Posterior vena cava (tissue), 2 donors: ENCODE measurements at regions not wholly inside any gene's neighbourhood (a gene's known extent, or its start where the extent isn't known, plus 50 kb on each side); places are given as distances from the start of the nearest gene placed in this dataset.
A peak's percentile ranks its signal among the peaks of the same experiment; 100 is the strongest.
"Not testable (repeated sequence)": the region's sequence is repeated elsewhere in the genome, so short reads cannot be mapped to it uniquely, and the experiment has no call there.

Source experiments
- DNase-seq: peaks from one replicate; pipeline ENCODE4 v3.0.0-alpha.2; 2020; ENCODE audit warnings: low spot score
- intact Hi-C, 2 donors: fragments of 100-400 bp; cut with DNase I; formaldehyde crosslinking; loops; one replicate each; pipeline versions ENCODE4 v1.14.1 to v1.14.2; 2022 to 2023
- donor health status: DM: yes; HTN: yes; CAD: no.
- donor health status: DM: yes; HTN: yes; CAD: no.

DNA sequence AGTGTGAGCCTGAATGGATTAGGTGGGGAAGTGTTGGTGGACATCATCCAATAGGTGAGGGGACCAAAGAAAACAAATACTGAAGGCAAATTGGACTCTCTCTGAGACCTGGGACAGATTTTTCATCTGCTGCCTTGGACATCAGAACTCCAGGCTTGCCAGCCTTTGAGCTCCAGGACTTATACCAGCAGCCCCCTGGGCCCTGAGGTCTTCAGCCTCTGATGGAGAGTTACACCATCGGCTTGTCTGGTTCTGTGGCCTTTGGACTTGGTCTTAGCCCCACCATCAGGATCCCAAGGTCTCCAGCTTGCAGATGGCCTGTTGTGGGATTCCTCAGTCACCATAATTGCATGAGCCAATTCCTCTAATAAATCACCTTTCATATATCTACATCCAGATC, 80.8 kb upstream of the SLC8A3 start:
- intact Hi-C loops = no loop called here
- DNase-seq = peak; percentile 60

DNA sequence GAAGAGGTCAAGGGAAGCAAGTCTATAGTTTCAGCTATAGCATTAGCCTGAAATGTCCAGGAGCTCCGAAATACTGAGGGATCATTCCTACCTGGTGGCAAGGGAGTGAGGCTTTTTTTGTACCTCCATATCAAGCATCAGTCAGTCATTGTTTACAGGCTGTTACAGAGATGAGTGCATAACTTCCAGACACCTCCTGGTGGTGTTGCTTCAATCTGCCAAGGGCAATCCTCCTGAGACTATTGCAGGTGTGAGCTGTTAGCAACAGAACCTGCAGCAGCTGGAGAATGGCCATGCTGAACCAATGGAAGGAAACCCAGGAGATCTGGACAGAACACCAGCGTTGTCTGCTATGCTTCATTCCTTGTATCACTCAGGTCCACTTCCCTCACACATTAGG, 80.0 kb upstream of the SLC8A3 start:
- intact Hi-C loops = no loop called here
- no peak for DNase-seq

DNA sequence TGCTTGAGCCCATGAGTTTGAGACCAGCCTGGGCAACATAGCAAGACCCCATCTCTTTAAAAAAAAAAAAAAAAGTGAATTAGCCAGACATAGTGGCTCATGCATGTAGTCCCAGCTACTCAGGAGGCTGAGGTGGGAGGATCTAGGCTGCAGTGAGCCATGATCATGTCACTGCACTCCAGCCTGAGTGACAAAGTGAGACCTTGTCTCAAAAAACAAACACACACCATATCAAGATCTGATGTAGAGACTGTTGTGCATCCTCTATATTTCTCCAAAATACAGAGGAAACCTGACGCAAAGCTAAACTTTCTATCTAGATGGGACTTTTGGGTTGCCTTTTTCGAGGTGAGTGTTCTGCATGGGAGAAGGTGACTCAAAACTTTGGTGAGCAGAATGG, 77.4 kb upstream of the SLC8A3 start:
- DNase-seq = no peak
- intact Hi-C loops = no loop called here

DNA sequence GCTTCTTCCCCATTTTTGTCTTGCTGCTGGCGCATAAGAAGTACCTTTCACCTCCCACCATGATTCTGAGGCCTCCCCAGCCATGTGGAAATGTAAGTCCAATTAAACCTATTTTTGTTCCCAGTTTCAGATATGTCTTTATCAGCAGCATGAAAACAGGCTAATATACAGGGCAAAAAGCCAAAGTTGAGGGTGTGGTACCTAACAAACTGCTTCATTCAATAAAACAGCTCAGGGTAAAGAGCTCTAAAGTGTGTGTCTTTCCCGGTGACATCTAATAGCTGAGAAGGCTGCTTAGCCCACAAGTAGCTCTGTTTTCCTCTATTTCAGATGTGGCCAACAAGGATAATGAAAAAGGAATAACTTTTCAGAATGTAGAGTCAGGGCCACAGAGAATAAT, 76.7 kb upstream of the SLC8A3 start:
- intact Hi-C loops = no loop called here

DNA sequence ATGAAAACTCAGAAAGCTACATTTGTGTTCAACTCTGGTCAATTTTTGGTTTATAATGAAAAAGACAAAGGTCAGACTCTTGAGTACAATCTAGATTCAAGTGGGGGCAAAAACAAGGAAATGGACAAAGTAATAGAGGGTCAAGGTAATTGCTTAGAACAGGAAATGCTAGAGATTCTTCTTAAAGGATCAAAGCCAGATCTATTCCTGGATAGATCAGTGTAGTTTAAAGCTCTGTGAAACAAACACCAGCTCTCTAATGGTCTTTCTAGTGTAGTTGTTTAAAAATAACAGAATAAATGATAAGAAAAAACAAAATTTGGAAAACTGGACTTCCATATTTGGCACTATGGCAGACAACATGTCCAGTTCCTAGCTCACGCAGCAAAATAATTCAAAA, 70.7 kb upstream of the SLC8A3 start:
- no peak for DNase-seq
- intact Hi-C loops = no loop called here

More for the DNA sequence above, 76.7 kb upstream of the SLC8A3 start:
- no peak for DNase-seq

DNA sequence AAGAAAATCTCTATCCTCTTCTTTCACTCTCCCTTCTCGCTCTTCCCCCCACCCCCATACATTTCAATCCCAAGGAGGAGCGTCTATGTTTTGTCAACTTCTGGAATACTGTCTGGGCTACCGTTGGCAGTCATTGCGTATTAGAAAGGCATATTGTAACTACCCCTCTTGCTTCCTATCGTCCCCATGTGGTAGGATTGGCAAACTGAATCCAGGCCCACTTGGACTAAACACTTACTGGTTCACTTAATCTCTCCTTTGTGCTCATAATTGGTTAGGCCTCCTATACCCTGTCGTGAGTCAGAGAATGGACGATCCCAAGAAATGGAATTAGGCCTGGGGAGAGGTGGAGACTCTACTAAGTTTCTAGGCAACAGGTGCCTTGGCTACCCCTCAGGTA, 68.8 kb upstream of the SLC8A3 start:
- no peak for DNase-seq
- intact Hi-C loops = no loop called here

DNA sequence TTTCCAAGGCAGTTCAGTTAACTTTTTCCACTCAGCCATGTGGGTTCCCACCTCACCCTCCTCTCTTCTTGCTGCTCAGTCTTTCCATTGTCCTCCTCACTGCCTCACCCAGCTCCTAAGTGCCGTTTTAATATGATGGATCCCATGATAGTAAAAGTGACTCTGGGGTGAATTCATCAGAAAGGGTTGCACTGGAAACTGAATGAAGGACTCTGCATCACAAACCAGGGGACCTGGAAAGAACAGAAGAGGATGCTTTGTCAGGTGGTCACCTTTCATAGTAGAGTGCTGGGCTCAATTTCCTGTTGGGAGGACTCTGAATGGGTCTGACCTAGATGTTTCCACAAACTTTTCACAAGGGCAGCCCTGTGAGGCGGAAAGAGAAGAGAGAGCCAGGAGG, 67.8 kb upstream of the SLC8A3 start:
- intact Hi-C loops = no loop called here
- DNase-seq = no peak

DNA sequence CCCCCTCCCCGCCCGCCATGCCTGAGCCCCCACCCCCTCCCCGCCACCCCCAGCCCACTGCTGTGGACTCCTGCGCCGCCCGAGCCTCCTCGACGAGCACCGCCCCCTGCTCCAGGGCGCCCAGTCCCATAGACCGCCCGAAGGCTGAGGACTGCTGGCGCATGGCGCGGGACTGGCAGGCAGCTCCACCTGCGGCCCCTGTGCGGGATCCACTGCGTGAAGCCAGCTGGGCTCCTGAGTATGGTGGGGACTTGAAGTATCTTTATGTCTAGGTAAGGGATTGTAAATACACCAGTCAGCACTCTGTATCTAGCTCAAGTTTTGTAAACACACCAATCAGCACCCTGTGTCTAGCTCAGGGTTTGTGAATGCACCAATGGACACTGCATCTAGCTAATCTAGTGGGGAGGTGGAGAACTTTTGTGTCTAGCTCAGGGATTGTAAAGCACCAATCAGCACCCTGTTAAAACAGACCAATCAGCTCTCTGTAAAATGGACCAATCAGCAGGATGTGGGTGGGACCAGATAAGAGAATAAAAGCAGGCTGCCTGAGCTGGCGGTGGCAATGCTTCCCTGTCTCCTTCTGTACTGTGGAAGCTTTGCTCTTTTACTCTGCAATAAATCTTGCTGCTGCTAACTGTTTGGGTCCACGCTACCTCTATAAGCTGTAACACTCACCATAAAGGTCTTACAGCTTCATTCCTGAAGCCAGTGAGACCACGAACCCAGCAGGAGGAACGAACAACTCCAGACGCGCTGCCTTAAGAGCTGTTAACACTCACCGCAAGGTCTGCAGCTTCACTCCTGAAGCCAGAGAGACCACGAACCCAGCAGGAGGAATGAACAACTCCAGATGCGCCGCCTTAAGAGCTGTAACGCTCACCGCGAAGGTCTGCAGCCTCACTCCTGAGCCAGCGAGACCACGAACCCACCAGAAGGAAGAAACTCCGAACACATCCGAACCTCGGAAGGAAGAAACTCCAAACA, 66.6 kb upstream of the SLC8A3 start:
- DNase-seq = peak; percentile 79
- intact Hi-C loops = not testable (repeated sequence)

DNA sequence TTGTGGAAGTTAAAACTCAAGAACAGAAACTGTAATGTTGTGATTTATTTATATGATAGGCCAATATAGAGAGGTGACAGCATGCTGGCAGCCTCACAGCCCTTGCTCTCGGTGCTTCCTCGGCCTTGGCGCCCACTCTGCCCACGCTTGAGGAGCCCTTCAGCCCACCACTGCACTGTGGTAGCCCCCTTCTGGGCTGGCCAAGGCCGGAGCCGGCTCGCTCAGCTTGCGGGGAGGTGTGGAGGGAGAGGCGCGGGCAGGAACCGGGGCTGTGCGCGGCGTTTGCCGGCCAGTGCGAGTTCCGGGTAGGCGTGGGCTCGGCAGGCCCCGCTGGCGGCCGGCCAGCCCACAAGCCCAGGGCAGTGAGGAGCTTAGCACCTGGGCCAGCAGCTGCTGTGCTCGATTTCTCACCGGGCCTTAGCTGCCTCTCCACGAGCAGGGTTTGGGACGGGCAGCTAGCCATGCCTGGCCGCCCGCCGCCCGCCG, 65.8 kb upstream of the SLC8A3 start:
- DNase-seq = peak; percentile 72
- intact Hi-C loops = no loop called here

DNA sequence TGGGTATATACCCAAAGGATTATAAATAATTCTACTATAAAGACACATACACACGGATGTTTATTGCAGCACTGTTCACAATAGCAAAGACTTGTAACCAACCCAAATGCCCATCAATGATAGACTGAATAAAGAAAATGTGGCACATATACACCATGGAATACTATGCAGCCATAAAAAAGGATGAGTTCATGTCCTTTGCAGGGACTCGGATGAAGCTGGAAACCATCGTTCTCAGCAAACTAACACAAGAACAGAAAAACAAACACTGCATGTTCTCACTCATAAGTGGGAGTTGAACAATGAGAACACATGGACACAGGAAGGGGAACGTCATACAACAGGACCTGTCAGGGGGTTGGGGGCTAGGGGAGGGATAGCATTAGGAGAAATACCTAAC, 64.8 kb upstream of the SLC8A3 start:
- intact Hi-C loops, DNase-seq: not testable (repeated sequence)

DNA sequence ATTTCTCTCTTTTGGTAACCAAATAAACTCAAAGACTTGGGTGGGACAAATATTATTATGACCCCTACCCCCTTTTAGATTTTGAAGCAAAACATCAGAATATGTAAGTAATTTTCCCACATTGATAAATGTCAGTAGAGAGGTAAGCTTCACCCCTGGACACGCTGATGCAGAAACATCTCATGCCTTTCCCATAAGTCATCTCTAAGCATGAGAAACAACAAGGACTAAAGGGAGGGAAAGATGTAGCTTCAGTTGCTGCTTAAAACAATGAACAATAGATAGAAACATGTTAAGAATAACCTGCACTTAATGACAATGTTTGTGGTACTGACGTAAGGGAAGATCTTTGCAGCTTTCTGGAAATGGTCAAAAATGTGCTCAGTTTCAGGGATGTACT, 56.3 kb upstream of the SLC8A3 start:
- intact Hi-C loops = no loop called here
- no peak for DNase-seq

DNA sequence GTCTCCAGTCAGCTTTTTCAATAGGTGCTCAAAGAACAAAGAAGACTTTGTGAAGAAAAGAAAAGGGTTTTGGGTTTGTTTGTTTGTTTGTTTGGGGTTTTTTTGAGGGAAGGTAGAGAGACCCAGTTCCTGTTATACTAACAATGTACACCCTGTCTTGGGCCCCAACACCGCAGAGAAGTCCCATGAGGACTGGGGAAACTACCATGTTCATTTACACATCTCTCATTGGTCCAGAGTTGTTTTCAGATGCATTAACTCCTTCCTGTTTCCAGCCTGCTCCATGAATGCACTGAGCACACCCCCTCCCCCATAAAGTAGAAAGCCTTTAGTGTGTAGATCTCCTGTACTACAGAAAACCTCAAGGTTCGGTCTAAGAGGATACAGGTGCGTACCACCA, 51.1 kb upstream of the SLC8A3 start:
- no peak for DNase-seq
- intact Hi-C loops = no loop called here

DNA sequence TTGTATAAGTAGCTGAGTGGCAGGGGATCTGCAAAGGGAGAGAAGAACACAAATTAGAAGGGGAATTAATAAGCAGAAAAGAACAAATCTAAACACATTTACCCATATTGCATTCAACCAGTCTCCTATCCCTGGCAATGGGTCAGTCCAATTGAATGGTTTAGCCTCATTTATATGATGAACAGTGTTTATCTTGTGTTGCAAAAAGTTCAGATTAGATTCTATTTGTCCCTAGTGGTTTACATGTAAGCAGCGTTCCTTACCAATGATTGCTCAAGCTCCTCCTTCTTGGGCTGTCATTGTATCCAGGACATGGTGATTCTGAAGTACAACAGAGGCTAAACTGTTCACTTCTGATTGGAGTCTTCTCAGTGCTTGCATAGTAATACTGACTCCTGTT, 49.9 kb upstream of the SLC8A3 start:
- DNase-seq, intact Hi-C loops: not testable (repeated sequence)
